ENCODE measurements at regions not wholly inside any gene's neighbourhood (a gene's known extent, or its start where the extent isn't known, plus 50 kb on each side); places are given as distances from the start of the nearest gene placed in this dataset.
"Not testable (repeated sequence)": the region's sequence is repeated elsewhere in the genome, so short reads cannot be mapped to it uniquely, and the experiment has no call there.

DNA sequence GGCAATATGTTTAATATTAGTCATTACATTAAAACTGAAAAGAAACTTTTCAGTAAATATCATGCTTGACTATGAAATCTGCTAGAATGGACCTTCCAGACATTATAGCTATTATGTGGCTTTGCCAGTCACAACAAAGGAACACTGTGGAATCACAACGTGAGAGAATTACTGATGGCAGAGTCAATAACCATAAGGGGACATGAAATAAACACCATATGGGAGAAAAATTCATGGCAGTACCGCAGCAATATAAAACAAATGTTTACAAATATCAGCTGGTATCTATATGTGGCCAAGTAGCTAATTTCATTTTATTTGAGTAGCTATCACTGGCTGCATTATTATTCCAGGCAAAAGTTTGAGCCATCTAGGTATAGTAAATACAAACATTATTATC lies 1818.6 kb downstream of the PCDH9 start:
- no peak for DNase-seq (ENCODE audit: extremely low read depth in 1 of 11, low read depth in 9 of 11, low spot score in 4 of 11)

DNA sequence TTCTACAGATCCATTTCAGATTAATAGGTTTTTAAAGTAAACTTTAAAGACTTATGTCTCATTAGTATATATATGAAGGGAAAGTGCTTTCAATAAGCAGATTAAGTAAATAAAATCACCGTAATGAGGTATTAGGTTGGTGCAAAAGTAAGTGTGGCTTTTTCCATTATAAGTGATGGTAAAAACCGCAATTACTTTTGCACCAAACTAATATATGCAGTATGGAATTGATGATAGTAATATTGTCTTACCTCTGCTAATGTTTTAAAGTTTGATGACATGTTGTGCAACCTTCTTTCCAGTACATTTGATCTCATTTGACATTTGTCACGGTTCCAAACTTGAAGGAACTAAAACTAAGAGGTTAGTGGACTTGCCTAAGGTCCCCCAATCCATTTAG lies 1819.3 kb downstream of the PCDH9 start:
- no peak for DNase-seq (ENCODE audit: extremely low read depth in 1 of 11, low read depth in 9 of 11, low spot score in 4 of 11)

DNA sequence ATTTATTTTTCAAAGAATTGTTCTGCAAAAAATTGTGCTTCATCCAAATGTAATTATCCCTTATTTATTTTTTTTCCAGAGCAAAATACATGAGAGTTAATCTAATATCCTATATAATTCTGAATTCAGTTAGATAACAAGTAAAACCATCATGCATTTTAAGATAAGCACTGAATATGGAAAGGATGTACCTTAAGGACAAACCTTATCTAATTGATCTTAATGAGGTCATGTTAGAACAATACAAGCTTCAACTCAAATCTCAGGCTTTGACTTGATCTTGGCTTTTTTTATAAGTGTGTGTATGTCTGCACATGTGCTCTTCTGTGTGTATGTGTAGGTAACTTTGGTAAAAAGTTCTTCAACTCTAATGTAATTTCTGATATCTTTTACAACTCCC lies 1828.8 kb downstream of the PCDH9 start:
- DNase-seq (ENCODE audit: extremely low read depth in 1 of 11, low read depth in 9 of 11, low spot score in 4 of 11), result no peak

DNA sequence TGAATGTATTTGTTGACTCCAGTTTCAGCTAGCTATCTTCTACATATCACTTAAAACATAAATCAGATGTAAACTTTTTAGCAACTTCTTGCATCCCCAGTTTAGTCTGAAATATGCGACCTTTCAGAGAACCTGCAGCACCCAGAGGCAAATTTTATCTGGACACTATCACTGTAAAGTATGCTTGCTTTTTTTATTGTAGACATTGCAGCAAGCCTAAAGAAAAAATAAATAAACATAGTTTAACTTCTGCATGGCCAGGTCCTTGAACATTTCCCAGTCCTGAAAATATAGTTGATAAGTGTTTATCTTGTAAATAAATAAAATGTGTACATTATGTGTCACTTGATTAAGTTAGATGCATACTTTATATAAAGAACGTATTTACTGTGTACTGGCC lies 1829.4 kb downstream of the PCDH9 start:
- no peak for DNase-seq (ENCODE audit: extremely low read depth in 1 of 11, low read depth in 9 of 11, low spot score in 4 of 11)

DNA sequence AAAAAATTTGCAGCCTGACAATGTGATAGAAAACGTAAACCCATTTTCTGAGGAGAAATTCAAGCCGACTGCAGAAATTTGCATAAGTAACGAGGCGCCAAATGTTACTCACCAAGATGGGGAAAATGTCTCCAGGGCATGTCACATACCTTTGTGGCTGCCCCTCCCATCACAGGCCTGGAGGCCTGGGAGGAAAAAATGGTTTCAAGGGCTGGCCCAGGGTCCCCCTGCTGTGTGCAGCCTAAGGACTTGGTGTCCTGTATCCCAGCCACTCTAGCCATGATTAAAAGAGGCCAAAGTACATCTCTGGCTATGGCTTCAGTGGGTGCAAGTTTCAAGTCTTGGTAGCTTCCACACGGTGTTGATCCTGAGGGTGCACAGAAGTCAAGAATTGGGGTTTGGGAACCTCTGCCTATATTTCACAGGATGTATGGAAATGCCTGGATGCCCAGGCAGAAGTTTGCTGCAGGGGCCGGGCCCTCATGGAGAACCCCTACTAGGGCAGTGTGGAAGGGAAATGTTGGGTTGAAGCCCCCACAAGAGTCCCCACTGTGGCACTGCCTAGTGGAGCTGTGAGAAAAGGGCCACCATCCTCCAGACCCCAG lies 1842.3 kb downstream of the PCDH9 start:
- DNase-seq (ENCODE audit: extremely low read depth in 1 of 11, low read depth in 9 of 11, low spot score in 4 of 11), result no peak

DNA sequence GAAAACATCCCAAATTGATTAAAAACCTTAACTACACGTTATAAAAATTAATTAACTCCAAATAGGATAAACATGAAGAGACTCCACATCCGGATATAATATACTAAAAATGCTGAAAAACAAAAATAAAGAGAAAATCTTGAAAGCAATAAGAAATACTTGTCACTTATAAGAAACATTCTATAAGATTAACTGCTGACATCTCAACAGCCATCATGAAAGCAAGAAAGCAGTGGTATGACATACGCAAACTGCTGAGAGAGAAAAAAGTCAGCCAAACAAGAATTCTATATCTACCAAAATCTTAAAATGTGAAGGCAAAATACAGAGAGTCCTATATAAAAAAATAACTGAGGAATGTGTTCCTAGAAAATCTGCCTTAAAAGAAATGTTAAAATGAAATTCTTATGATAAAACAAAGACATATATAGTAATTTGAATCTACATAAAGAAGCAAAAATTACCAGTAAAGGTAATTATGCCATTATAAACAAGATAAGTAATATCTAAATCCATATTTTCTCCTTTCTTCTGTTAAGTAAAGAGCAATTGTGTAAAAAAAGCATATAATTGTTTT lies 1851.1 kb downstream of the PCDH9 start:
- DNase-seq (ENCODE audit: extremely low read depth in 1 of 11, low read depth in 9 of 11, low spot score in 4 of 11), result peak in 3 of 11 donors; percentile 1 to 4 (median 2)

DNA sequence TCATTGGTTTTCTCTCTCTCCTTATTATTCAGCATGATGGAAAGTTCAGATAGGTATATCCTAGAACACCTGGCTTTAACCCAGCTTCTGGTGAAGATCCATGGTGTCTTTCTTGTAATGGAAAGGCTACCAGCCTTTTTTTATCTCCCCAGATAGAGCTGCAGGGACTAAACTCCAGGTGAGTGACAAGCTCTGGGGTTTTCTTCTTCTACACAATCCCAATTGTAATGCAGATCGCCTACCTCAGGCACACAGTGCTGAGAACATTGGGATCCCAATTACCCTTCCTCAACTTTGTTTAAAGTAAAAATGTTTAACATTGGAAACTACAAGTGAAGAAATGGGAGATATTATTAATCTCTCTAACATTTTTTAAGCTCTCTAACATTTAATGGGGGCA lies 1851.7 kb downstream of the PCDH9 start:
- no peak for DNase-seq (ENCODE audit: extremely low read depth in 1 of 11, low read depth in 9 of 11, low spot score in 4 of 11)

DNA sequence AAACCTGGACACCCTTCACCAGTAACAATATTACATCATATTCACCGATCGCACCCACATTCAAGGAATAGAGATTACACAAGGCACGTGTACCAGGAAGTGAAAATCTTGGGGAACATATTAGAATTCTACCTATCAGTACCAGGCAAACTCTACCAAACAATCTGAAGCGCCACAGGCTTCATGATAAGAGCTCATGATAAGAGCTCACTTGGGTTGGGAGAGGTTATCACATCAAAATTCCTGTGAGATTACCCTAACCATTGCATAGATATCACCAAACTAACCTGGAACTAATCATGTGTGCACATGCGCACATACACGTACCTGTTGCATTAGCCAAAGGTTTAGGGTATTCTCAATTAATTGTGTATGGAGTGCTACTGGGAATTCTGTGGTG lies 1861.3 kb downstream of the PCDH9 start:
- no peak for DNase-seq (ENCODE audit: extremely low read depth in 1 of 11, low read depth in 9 of 11, low spot score in 4 of 11)

DNA sequence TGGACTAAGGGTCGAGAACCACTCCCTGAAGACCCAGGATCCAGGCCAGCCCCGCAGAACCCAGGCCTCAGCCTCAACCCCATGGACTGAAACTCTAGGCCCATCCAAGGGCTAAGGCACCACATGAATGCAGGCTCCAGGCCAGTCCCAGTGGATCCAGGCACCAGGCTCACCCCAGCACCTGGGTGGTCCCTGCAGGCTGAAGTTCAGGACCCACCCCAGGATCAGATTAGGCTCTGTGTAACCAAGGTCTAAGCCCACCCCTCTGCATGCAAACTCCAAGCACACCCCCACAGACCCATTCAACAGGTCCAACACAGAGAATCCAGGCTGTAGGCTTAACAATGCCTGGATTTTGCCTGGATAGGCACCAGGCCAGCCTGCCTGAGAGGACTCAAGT lies 1876.2 kb downstream of the PCDH9 start:
- DNase-seq (ENCODE audit: extremely low read depth in 1 of 11, low read depth in 9 of 11, low spot score in 4 of 11), result no peak

DNA sequence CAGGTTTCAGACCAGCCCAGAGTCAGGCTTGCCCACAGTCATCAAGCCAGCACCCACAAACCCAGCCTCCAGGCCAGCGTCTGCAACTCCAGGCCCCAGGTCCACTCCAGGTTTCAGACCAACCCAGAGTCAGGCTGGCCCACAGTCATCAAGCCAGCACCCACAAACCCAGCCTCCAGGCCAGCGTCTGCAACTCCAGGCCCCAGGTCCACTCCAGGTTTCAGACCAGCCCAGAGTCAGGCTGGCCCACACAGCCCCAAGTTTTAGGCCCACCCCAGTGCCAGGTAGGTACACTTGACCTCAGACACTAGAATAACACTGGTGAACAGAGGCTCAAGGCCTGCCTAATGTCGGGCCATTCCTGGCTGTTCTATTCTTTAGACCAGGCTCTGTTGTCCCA lies 1877.0 kb downstream of the PCDH9 start:
- DNase-seq (ENCODE audit: extremely low read depth in 1 of 11, low read depth in 9 of 11, low spot score in 4 of 11), result not testable (repeated sequence)

DNA sequence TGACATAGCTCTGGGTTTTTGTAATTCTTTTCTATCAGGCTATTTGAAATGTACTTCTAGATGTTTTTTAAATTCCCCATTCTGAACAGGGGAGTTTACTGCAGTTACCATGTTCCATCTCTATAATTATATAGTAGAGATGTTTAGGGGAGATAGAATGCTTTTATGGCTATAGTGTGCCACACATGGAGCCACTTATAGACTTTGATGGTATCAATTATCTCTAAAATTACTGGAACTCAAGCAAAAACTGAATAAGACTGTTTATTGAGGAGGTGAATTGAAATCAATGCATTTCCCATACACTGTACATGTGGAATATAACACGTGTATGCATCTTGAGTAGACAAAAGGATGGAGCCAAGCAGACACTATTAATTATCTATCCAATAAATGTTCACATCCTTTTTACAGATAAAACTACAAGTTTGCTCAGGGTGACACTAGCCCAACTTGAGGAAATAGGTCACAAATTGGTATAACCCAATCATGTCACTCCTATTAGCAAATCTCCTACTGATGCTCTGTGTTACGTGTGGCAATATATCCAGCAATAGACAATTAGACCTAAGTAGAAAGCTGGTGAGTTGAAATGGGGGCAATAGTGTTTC lies 1882.6 kb downstream of the PCDH9 start:
- no peak for DNase-seq (ENCODE audit: extremely low read depth in 1 of 11, low read depth in 9 of 11, low spot score in 4 of 11)

DNA sequence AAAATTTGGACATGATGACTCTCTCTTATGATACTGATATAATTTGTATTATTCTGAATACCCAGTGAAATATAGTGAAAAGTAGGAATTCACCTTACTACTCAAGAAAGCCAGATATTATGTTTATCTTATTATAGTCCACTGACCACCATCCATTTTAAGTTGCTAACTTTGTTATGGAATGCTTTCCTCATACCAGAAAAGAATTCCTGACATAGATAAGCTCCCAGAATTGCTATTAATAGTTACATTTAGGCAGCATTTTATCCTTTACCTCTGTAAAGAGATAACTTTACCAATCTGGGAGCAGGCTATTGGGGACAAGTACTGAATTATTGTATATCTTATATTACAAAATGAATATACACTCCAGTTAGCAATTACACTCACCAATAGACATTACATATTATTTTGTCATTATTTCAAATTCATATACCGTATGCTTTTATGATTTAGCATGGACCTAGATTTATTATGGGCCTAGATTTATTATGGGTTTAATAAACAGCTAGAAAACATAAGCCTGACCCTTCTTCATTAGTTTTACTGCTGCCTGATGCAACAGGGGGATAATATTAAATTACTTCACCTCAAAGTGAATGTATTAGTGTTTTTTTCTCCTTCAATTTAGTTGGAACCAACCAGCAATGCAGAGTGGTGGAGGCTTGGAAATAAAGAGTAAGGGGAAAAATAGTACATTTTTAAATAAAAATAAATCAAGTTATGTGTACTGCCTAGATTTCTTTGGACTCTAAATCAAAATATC lies 1886.1 kb downstream of the PCDH9 start:
- DNase-seq (ENCODE audit: extremely low read depth in 1 of 11, low read depth in 9 of 11, low spot score in 4 of 11), result no peak

DNA sequence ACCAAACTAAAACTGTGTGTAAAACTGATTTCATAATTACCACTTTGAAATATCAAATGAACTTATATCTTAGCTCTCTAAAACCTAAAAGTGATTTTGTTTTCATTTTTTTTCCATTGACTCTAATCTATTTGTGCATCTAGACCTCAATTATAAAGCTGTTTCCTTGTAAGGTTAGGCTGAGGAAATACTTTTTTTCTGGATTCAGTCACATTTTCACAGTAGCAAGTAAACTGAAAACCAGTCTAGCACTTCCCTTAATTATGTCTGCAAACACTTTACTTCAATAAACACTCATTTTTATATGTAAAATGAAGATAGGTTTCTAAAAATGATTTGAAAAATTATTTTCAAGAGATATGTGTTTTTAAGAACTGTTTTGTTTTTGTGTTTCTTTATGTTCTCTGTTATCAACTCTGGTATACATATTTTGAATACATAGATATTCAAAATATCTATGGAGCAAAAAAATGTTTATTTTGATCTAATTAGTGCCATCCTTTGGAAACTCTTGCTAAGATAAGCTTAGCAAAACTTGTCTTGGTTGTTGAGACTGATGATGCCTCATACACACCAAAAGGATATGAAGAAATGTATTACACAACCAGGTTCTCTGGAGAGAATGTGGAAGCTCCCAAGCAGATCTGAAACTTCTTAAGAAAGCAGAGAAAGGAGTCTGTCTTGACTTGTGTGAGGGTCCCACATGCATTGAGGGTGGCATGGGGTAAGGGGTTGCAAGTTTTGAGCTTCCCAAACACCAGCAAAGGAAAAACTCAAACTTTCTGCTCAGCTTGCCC lies 1887.4 kb downstream of the PCDH9 start:
- DNase-seq (ENCODE audit: extremely low read depth in 1 of 11, low read depth in 9 of 11, low spot score in 4 of 11), result no peak

DNA sequence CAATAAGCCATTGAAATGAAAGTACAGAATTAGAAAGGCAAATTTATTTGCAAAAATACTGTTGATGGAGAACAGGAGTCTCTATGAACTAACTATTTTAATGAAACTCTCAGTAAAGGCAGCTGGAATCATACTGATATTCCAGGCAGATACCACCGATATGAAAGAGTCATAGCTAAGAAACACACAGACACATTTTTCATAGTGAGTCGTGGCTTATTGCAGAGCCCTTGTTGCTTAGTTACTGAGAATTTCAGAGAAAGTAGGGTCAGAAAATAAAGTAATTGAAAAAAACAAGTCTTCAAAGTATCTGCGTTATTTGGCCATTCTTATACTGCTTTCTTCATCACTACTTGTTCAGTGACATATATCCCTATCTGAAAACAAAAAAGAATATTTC lies 1890.9 kb downstream of the PCDH9 start:
- no peak for DNase-seq (ENCODE audit: extremely low read depth in 1 of 11, low read depth in 9 of 11, low spot score in 4 of 11)

DNA sequence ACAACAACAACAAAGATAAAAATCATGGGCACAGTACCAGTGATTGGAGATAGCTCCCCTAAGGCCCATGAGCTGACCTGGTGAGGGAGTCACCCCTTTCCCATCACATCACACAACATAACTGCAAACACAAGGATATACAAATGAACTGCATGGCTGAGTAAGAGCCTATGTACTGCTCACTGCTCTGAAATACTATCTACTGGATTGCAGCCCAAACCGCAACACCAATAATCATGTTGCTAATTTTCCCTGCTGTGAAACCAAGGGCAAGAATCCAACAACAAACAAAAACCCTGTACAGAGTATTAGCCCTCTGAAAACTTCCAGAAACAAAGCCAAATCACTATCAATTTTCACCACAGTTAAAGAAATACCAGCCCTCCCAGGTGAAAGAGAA lies 1893.2 kb downstream of the PCDH9 start:
- DNase-seq (ENCODE audit: extremely low read depth in 1 of 11, low read depth in 9 of 11, low spot score in 4 of 11), result no peak

DNA sequence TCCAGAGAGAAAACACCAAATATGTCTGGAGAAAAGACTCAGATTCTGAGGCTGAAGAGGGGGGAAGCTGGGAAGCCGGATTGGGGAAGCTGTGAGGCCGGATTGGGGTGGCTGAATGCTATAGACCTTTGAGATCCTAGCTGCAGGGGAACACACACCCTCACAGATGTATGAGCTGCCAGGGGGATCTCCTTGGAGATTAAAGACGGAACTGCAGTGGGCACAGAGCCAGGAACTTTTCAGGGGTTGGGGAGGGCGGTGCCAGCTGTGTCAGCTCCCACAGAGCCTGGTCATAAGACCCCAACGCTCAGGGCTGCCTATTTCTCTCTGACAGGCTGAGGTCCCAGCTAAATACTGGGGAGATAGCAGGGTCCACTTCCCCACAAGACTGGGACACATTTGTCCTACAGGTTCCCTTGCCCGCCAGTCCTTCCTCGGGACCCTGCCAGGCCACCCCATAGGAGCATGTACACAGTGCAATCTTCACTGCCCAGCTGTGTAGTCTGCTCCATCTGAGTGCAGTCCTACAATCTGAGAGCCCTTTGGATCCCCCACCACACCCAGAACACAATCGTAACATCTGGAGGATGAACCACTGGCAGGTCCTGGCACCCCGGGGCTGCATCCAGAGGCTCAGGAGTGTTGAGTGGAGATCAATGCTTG lies 1893.9 kb downstream of the PCDH9 start:
- DNase-seq (ENCODE audit: extremely low read depth in 1 of 11, low read depth in 9 of 11, low spot score in 4 of 11), result no peak

DNA sequence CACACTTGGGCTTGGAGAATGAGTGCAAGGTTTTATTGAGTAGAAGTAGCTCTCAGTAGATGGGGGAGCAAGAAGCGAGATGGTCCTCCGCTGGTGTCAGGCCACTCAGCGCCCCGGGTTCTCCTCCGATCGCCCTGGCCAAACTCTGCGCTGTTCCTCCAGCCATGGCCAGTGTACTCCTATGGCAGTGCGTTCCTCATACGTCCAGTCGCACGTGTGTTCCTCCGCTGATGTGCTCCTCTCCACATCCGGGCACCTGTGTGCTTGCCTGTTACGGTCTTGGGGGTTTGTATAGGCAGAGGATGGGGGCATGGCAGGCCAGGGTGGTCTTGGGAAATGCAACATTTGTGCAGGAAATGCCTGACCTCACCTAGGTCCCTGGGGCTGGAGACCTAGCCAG lies 1899.4 kb downstream of the PCDH9 start:
- no peak for DNase-seq (ENCODE audit: extremely low read depth in 1 of 11, low read depth in 9 of 11, low spot score in 4 of 11)

DNA sequence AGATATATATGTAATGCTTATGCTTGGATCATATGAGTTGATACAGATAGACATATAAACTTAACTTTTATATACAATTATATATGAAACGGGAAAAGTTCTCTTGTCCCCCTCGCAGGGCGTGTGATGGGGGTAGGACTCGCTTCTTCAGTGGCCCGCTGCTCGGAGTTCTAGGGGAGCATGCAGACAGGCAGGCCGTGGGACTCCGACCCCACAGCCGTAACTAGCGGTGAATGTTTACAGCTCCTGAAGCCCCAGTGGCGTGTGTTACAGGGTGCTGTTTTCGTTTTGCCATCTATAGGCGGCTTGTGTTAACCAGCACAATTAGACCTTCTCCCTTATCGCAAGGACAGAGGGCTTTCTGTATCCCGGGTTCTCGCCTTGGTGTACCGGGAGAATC lies 1899.8 kb downstream of the PCDH9 start:
- DNase-seq (ENCODE audit: extremely low read depth in 1 of 11, low read depth in 9 of 11, low spot score in 4 of 11), result no peak

DNA sequence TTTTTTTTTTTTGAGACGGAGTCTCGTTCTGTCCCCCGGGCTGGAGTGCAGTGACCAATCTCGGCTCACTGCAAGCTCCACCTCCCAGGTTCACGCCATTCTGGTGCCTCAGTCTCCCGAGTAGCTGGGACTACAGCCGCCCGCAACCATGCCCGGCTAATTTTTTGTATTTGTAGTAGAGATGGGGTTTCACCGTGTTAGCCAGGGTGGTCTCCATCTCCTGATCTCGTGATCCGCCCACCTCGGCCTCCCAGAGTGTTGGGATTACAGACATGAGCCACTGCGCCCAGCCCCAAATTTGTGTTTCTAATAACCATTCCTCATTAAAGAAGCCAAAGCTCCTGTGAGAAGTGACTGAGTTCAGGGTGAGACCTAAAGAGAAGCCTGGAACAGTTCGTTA lies 1906.9 kb downstream of the PCDH9 start:
- not testable (repeated sequence) for DNase-seq (ENCODE audit: extremely low read depth in 1 of 11, low read depth in 9 of 11, low spot score in 4 of 11)

Data from renal cortex interstitium (tissue), 11 donors.